Endothelial cell (in vitro differentiated cells): ENCODE measurements at regions not wholly inside any gene's neighbourhood (a gene's known extent, or its start where the extent isn't known, plus 50 kb on each side); places are given as distances from the start of the nearest gene placed in this dataset.

ENCODE experiments used
- DNase-seq: peaks from one replicate; pipeline ENCODE4 v3.0.0; 2021; ENCODE audit warnings: low spot score
- H3K27ac Mint-ChIP-seq: one replicate; pipeline ENCODE4 v1.8.0; 2021; ENCODE audit warnings: mixed read lengths, inconsistent platforms; ENCODE audit not compliant: unreplicated experiment
- H3K27me3 Mint-ChIP-seq: one replicate; pipeline ENCODE4 v1.8.0; 2021; ENCODE audit warnings: mild to moderate bottlenecking, moderate library complexity, mixed read lengths, inconsistent platforms; ENCODE audit not compliant: unreplicated experiment
- H3K36me3 Mint-ChIP-seq: one replicate; pipeline ENCODE4 v1.8.0; 2021; ENCODE audit warnings: mild to moderate bottlenecking, low read depth, mixed read lengths, inconsistent platforms; ENCODE audit not compliant: unreplicated experiment
- H3K4me1 Mint-ChIP-seq: one replicate; pipeline ENCODE4 v1.8.0; 2021; ENCODE audit warnings: mild to moderate bottlenecking, mixed read lengths, inconsistent platforms; ENCODE audit not compliant: unreplicated experiment
- H3K4me3 Mint-ChIP-seq: one replicate; pipeline ENCODE4 v1.8.0; 2021; ENCODE audit warnings: mild to moderate bottlenecking, mixed read lengths, inconsistent platforms; ENCODE audit not compliant: unreplicated experiment
- H3K9me3 Mint-ChIP-seq: one replicate; pipeline ENCODE4 v1.8.0; 2021; ENCODE audit warnings: mixed read lengths, inconsistent platforms; ENCODE audit not compliant: unreplicated experiment
- TF ChIP-seq, protein P1 (sequence below): fragments of 200-600 bp; sonication (generic); IDR thresholded peaks from one replicate; pipeline ENCODE4 v1.5.0; 2021; ENCODE audit warnings: antibody characterized with exemption; ENCODE audit not compliant: unreplicated experiment

DNA sequence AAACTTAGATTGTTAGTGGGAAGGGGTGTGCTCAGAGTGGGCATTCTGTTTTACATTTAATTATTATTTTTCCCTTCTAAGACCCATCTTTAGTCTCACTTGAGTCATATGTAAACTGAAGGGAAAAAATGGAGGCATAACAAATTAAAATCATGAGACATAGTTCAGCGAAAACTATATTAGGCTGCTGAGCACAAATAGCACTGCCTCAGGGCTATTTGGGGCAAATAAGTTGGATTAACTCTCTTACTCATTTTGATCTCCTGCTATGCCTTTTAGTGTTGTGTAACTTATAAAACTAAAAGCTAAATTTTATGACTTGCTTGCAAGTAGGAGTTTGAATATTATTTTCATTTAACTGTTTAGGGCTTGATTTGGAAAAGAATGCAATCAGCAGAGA lies 1329.2 kb upstream of the PCDH7 start:
- Mint-ChIP-seq H3K36me3 (no peaks in the 10 kb centered on the region), H3K9me3 (peaks cover 5% of the 10 kb centered on the region), H3K4me1 (no peaks in the 10 kb centered on the region), H3K27me3 (no peaks in the 10 kb centered on the region), H3K27ac (no peak overlapping the region), H3K4me3 (no peak overlapping the region)
- TF ChIP-seq, protein P1, sequence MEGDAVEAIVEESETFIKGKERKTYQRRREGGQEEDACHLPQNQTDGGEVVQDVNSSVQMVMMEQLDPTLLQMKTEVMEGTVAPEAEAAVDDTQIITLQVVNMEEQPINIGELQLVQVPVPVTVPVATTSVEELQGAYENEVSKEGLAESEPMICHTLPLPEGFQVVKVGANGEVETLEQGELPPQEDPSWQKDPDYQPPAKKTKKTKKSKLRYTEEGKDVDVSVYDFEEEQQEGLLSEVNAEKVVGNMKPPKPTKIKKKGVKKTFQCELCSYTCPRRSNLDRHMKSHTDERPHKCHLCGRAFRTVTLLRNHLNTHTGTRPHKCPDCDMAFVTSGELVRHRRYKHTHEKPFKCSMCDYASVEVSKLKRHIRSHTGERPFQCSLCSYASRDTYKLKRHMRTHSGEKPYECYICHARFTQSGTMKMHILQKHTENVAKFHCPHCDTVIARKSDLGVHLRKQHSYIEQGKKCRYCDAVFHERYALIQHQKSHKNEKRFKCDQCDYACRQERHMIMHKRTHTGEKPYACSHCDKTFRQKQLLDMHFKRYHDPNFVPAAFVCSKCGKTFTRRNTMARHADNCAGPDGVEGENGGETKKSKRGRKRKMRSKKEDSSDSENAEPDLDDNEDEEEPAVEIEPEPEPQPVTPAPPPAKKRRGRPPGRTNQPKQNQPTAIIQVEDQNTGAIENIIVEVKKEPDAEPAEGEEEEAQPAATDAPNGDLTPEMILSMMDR: no peak
- no peak for DNase-seq

DNA sequence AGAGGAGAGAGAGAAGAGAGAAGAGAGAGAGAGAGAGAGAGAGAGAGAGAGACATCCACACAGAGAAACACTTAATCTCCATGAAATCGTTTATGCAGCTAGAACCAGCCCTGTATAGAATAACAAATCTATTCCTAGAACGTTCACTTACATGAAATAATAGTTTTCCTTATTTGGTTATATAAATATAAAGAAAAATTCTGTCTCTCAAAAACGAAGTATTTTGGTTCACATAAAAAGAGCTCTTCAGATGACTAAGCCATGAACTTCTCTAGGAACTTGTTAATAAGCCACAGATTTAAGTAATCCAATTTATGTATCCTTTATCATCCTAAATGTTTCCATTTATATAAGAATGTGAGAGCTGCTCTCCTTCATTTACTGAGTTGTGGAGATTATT lies 1315.1 kb upstream of the PCDH7 start:
- Mint-ChIP-seq H3K27ac (no peak overlapping the region), H3K27me3 (no peaks in the 10 kb centered on the region), H3K9me3 (no peaks in the 10 kb centered on the region), H3K4me3 (no peak overlapping the region), H3K36me3 (no peaks in the 10 kb centered on the region), H3K4me1 (no peaks in the 10 kb centered on the region)
- DNase-seq: no peak
- TF ChIP-seq, protein P1: no peak

DNA sequence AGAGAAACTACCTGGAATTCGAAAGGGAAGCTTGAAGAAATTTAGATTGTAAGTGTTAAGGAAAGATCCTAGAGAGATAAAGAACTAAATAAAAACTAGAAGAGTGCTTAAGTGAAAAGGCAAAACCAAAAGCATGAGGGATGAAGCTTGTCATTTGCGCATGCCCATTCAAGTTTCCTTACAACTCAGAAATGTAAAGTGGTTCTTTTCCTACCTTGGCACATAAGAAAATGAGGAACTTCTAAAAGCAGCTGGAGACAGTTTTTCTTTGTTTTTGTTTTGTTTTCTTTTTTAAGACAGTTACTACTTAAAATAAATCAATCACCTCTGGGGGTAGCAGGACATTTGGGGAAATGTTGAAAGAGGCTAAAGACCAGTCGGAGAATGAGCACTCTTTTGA lies 1304.4 kb upstream of the PCDH7 start:
- no peak overlapping the region for H3K4me3 Mint-ChIP-seq
- peaks cover 2% of the 10 kb centered on the region for H3K27me3 Mint-ChIP-seq
- DNase-seq: no peak
- no peaks in the 10 kb centered on the region for H3K9me3 Mint-ChIP-seq
- TF ChIP-seq, protein P1: no peak
- no peak overlapping the region for H3K27ac Mint-ChIP-seq
- H3K36me3 Mint-ChIP-seq: no peaks in the 10 kb centered on the region
- no peaks in the 10 kb centered on the region for H3K4me1 Mint-ChIP-seq

DNA sequence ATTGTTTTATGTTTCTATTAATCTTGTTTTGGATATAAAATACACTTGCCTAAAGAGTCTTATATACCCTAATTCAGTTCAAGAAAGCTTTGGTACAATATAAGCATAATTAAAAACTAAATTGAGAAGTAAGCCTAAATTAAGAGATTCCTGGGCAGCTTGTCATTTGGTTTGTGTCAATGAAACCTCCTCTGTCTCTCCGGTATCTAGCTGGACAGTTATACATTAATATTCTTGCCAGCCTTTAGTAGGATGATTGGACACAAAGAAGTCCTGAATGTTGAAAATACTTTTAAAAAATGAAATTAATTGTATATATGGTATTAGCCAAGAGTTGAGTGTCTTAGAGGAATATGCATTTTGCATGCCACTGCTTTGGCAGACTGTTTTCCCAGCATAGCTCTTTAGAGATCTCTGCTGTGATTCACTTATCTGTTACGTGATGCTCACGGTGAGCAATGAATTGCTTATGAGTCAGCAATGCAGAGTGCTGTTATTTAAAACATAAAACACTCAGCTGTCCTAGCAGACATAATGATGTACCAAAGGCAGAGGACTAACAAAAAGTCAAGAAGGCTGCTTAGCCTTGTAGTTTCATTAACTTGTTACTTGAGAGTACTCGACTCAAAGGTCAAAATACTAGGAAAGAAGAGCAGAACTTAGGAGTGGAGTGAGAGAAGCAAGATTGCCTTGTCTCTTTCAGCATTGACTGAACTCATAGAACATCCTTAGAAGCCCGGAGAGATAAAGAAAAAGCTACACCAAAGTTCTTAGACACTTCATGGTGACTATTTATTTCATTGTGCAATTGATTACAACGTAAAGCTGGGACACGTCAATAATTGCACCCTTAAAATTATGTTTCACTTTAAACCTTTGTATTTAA lies 1296.1 kb upstream of the PCDH7 start:
- Mint-ChIP-seq H3K36me3 (no peaks in the 10 kb centered on the region), H3K27me3 (no peaks in the 10 kb centered on the region), H3K9me3 (no peaks in the 10 kb centered on the region), H3K4me1 (no peaks in the 10 kb centered on the region), H3K27ac (no peak overlapping the region), H3K4me3 (no peak overlapping the region)
- TF ChIP-seq, protein P1: no peak
- no peak for DNase-seq

DNA sequence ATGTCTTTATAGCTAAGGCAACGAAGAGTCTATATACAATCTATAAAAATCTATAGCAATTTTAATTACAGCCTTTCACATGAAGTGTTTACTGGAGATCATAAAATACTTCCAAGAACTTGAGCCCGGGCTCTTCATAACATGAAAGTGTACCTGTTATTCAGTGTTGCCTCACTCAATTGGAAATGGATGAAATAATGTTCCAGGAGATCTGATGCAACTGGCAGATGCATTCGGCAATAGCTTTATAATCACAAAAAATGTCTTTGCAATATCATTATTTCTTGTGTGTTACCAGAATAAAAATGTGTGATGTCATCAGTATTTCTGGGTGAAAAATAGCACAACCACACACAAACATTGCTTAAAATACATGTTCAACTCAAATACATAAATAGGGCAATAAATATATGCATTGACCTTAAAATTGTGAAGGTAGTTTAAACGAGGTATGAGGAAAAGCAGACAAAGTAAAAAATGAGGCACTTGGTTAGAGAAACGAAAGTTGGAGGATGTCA lies 1266.8 kb upstream of the PCDH7 start:
- Mint-ChIP-seq H3K4me3 (no peak overlapping the region), H3K36me3 (no peaks in the 10 kb centered on the region), H3K27ac (no peak overlapping the region), H3K4me1 (peaks cover 6% of the 10 kb centered on the region), H3K9me3 (no peaks in the 10 kb centered on the region), H3K27me3 (no peaks in the 10 kb centered on the region)
- no peak for DNase-seq
- TF ChIP-seq, protein P1: no peak
